Tibial nerve (tissue), 4 donors: ENCODE measurements at regions not wholly inside any gene's neighbourhood (a gene's known extent, or its start where the extent isn't known, plus 50 kb on each side); places are given as distances from the start of the nearest gene placed in this dataset.
"Not testable (repeated sequence)": the region's sequence is repeated elsewhere in the genome, so short reads cannot be mapped to it uniquely, and the experiment has no call there.

ENCODE experiments used
- DNase-seq, 2 donors: peaks; one replicate each; pipeline ENCODE4 v3.0.0-alpha.2; 2019; ENCODE audit warnings: low spot score in 2 of 2
- H3K27ac ChIP-seq, 4 donors: fragments of 200-600 bp; sonication (generic) in 3 of 4; one replicate each; pipeline ENCODE4 v1.5.1; 2017 to 2019; ENCODE audit warnings: mild to moderate bottlenecking in 1 of 4
- H3K27me3 ChIP-seq, 2 donors: fragments of 200-600 bp; sonication (generic) in 1 of 2; one replicate each; pipeline versions ENCODE4 v1.5.1 to v1.6.0; 2017 to 2019
- H3K36me3 ChIP-seq, 3 donors: fragments of 200-600 bp; sonication (generic); one replicate each; pipeline ENCODE4 v1.5.1; 2018 to 2019
- H3K4me1 ChIP-seq, 4 donors: fragments of 200-600 bp; sonication (generic) in 3 of 4; one replicate each; pipeline ENCODE4 v1.5.1; 2017 to 2019
- H3K4me3 ChIP-seq, 4 donors: fragments of 200-600 bp; sonication (generic) in 3 of 4; one replicate each; pipeline ENCODE4 v1.5.1; 2017 to 2019; ENCODE audit warnings: mild to moderate bottlenecking in 1 of 4, moderate library complexity in 1 of 4
- H3K9me3 ChIP-seq, 4 donors: fragments of 200-600 bp; sonication (generic) in 3 of 4; one replicate each; pipeline ENCODE4 v1.5.1; 2017 to 2019
- CTCF ChIP-seq, 5 experiments: fragments of 200-600 bp in 3 of 5; fragments of 450-650 bp in 2 of 5; sonication (generic) in 3 of 5; IDR thresholded peaks; one replicate each; pipeline ENCODE4 v1.5.1; 2016 to 2019; ENCODE audit warnings: antibody characterized with exemption in 5 of 5, mild to moderate bottlenecking in 3 of 5, moderate library complexity in 2 of 5
- EP300 ChIP-seq, 2 donors: sonication (generic); formaldehyde crosslinking; IDR thresholded peaks; one replicate each; pipeline ENCODE4 v1.6.1; 2017; ENCODE audit warnings: antibody characterized with exemption in 2 of 2, mild to moderate bottlenecking in 1 of 2
- POLR2A ChIP-seq, 2 donors: fragments of 450-650 bp; IDR thresholded peaks; one replicate each; pipeline ENCODE4 v1.6.1; 2017; ENCODE audit warnings: antibody characterized with exemption in 2 of 2, mild to moderate bottlenecking in 2 of 2, moderate library complexity in 2 of 2
- WGBS, 2 donors: methylation state at CpG; one replicate each; pipeline ENCODE4 v1.1.5; 2018; 5-methylcytosine and 5-hydroxymethylcytosine counted together

GRCh38 chr10:38209332-38209731 lies 115.2 kb downstream of the ZNF37A start:
- no peak for DNase-seq
- 58 to 59% methylated on average over 4 of the region's 4 CpGs for WGBS, 2 donors
- no peak overlapping the region for H3K27ac ChIP-seq
- no peak overlapping the region for H3K4me3 ChIP-seq
- TF ChIP-seq EP300 (IDR thresholded peaks at IDR 0.05): no peak
- TF ChIP-seq POLR2A (IDR thresholded peaks at IDR 0.05): no peak
- no peak for TF ChIP-seq CTCF (IDR thresholded peaks at IDR 0.05)
- H3K36me3 ChIP-seq: peaks cover 0 to 10% (median 0%) of the 10 kb centered on the region in 3 donors
- peaks cover 0 to 12% (median 5%) of the 10 kb centered on the region in 4 donors for H3K9me3 ChIP-seq
- no peaks in the 10 kb centered on the region for H3K27me3 ChIP-seq
- H3K4me1 ChIP-seq: no peaks in the 10 kb centered on the region

GRCh38 chr10:38209748-38210147 lies 115.6 kb downstream of the ZNF37A start:
- H3K4me1 ChIP-seq, H3K9me3 ChIP-seq, H3K27ac ChIP-seq, H3K27me3 ChIP-seq, H3K4me3 ChIP-seq, DNase-seq: not testable (repeated sequence)
- peaks cover 0 to 10% (median 0%) of the 10 kb centered on the region in 3 donors for H3K36me3 ChIP-seq

GRCh38 chr10:38212460-38212859 lies 118.3 kb downstream of the ZNF37A start:
- 79 to 87% methylated on average over 1 of the region's 1 CpG for WGBS, 2 donors
- TF ChIP-seq POLR2A (IDR thresholded peaks at IDR 0.05): no peak
- no peak for TF ChIP-seq CTCF (IDR thresholded peaks at IDR 0.05)
- TF ChIP-seq EP300 (IDR thresholded peaks at IDR 0.05): no peak
- Histone ChIP-seq H3K4me3 (no peak overlapping the region), H3K36me3 (peaks cover 0 to 10% (median 0%) of the 10 kb centered on the region in 3 donors), H3K27me3 (no peaks in the 10 kb centered on the region), H3K4me1 (no peaks in the 10 kb centered on the region), H3K27ac (no peak overlapping the region), H3K9me3 (peaks cover 0 to 11% (median 0%) of the 10 kb centered on the region in 4 donors)
- DNase-seq: no peak

GRCh38 chr10:38226385-38226784 lies 132.2 kb downstream of the ZNF37A start:
- peaks cover 0 to 34% (median 0%) of the 10 kb centered on the region in 4 donors for H3K9me3 ChIP-seq

GRCh38 chr10:38228394-38228793 lies 134.3 kb downstream of the ZNF37A start:
- no peak for DNase-seq
- no peak for TF ChIP-seq EP300 (IDR thresholded peaks at IDR 0.05)
- TF ChIP-seq POLR2A (IDR thresholded peaks at IDR 0.05): no peak
- TF ChIP-seq CTCF (IDR thresholded peaks at IDR 0.05): no peak
- 87 to 90% methylated on average over 2 of the region's 2 CpGs for WGBS, 2 donors
- no peak overlapping the region for H3K4me3 ChIP-seq
- H3K27ac ChIP-seq: no peak overlapping the region
- H3K9me3 ChIP-seq: peaks cover 0 to 25% (median 0%) of the 10 kb centered on the region in 4 donors
- H3K4me1 ChIP-seq: no peaks in the 10 kb centered on the region
- H3K36me3 ChIP-seq: no peaks in the 10 kb centered on the region
- H3K27me3 ChIP-seq: no peaks in the 10 kb centered on the region

More at GRCh38 chr10:38226385-38226784, 132.2 kb downstream of the ZNF37A start:
- H3K36me3 ChIP-seq: no peaks in the 10 kb centered on the region
- no peaks in the 10 kb centered on the region for H3K4me1 ChIP-seq
- 72 to 79% methylated on average over 2 of the region's 2 CpGs for WGBS, 2 donors
- no peak overlapping the region for H3K4me3 ChIP-seq
- H3K27ac ChIP-seq: no peak overlapping the region
- no peak for TF ChIP-seq CTCF (IDR thresholded peaks at IDR 0.05)
- no peak for TF ChIP-seq EP300 (IDR thresholded peaks at IDR 0.05)
- TF ChIP-seq POLR2A (IDR thresholded peaks at IDR 0.05): no peak
- H3K27me3 ChIP-seq: no peaks in the 10 kb centered on the region
- no peak for DNase-seq

- not testable (repeated sequence) for H3K4me1 ChIP-seq, H3K9me3 ChIP-seq, H3K36me3 ChIP-seq, H3K27me3 ChIP-seq, H3K4me3 ChIP-seq, DNase-seq, H3K27ac ChIP-seq
- whole genome bisulfite sequencing, 2 donors: 79 to 84% methylated on average over 2 of the region's 2 CpGs
Observed at GRCh38 chr10:38238479-38238878, 144.3 kb downstream of the ZNF37A start.

- DNase-seq, H3K27ac ChIP-seq, H3K9me3 ChIP-seq, H3K4me3 ChIP-seq, H3K27me3 ChIP-seq, H3K4me1 ChIP-seq, H3K36me3 ChIP-seq: not testable (repeated sequence)
- WGBS, 2 donors: 29 to 44% methylated on average over 2 of the region's 2 CpGs
Observed at GRCh38 chr10:38242061-38242649, 148.0 kb downstream of the ZNF37A start.

- H3K27ac ChIP-seq, H3K36me3 ChIP-seq: not testable (repeated sequence)
- WGBS, 2 donors: 34 to 37% methylated on average over 1 of the region's 1 CpG
Observed at GRCh38 chr10:38248113-38248512, 154.0 kb downstream of the ZNF37A start.

GRCh38 chr10:38252551-38252950 lies 158.4 kb downstream of the ZNF37A start:
- not testable (repeated sequence) for H3K27me3 ChIP-seq, H3K27ac ChIP-seq, H3K4me3 ChIP-seq, DNase-seq, H3K4me1 ChIP-seq, H3K36me3 ChIP-seq
- WGBS, 2 donors: 48 to 54% methylated on average over 5 to 6 of the region's 6 CpGs
- H3K9me3 ChIP-seq: peaks cover 0 to 12% (median 2%) of the 10 kb centered on the region in 4 donors

More at GRCh38 chr10:38248113-38248512, 154.0 kb downstream of the ZNF37A start:
- H3K27me3 ChIP-seq, H3K4me3 ChIP-seq, DNase-seq, H3K4me1 ChIP-seq: not testable (repeated sequence)
- peaks cover 0 to 12% (median 2%) of the 10 kb centered on the region in 4 donors for H3K9me3 ChIP-seq
